Chondrocyte (in vitro differentiated cells): ENCODE measurements at regions not wholly inside any gene's neighbourhood (a gene's known extent, or its start where the extent isn't known, plus 50 kb on each side); places are given as distances from the start of the nearest gene placed in this dataset.

Experiments
- DNase-seq: peaks from one replicate; pipeline ENCODE4 v3.0.0; 2021; ENCODE audit warnings: mixed read lengths, low spot score
- H3K27ac Mint-ChIP-seq: one replicate; pipeline ENCODE4 v1.8.0; 2021; ENCODE audit warnings: mild to moderate bottlenecking, moderate library complexity, mixed read lengths; ENCODE audit not compliant: unreplicated experiment
- H3K27me3 Mint-ChIP-seq: 2 replicates; pipeline ENCODE4 v1.8.0; 2021; ENCODE audit warnings: low read depth, mixed read lengths
- H3K36me3 Mint-ChIP-seq: 2 replicates; pipeline ENCODE4 v1.8.0; 2021; ENCODE audit warnings: low read depth, mixed read lengths
- H3K4me1 Mint-ChIP-seq: 2 replicates; pipeline ENCODE4 v1.8.0; 2021; ENCODE audit warnings: low read depth, mild to moderate bottlenecking, mixed read lengths
- H3K4me3 Mint-ChIP-seq: one replicate; pipeline ENCODE4 v1.8.0; 2021; ENCODE audit warnings: mild to moderate bottlenecking, moderate library complexity, mixed read lengths; ENCODE audit not compliant: unreplicated experiment
- H3K9me3 Mint-ChIP-seq: 2 replicates; pipeline ENCODE4 v1.8.0; 2021; ENCODE audit warnings: low read depth, mixed read lengths
- CTCF ChIP-seq: fragments of 200-600 bp; sonication (generic); IDR thresholded peaks from 2 replicates; pipeline ENCODE4 v1.5.0; 2021; ENCODE audit warnings: antibody characterized with exemption, mild to moderate bottlenecking, moderate library complexity

- no peaks in the 10 kb centered on the region for H3K9me3 Mint-ChIP-seq
- H3K36me3 Mint-ChIP-seq = no peaks in the 10 kb centered on the region
- no peak overlapping the region for H3K27ac Mint-ChIP-seq
- no peaks in the 10 kb centered on the region for H3K27me3 Mint-ChIP-seq
- DNase-seq = no peak
- H3K4me1 Mint-ChIP-seq = peaks cover 15% of the 10 kb centered on the region
- no peak overlapping the region for H3K4me3 Mint-ChIP-seq
- TF ChIP-seq CTCF = no peak
These were observed 121.1 kb upstream of the FIGN start for GRCh38 chr2:163856941-163857340.

- H3K36me3 Mint-ChIP-seq = no peaks in the 10 kb centered on the region
- H3K27ac Mint-ChIP-seq = peak overlapping the region; percentile 55
- H3K4me1 Mint-ChIP-seq = peaks cover 18% of the 10 kb centered on the region
- no peaks in the 10 kb centered on the region for H3K27me3 Mint-ChIP-seq
- no peak overlapping the region for H3K4me3 Mint-ChIP-seq
- H3K9me3 Mint-ChIP-seq = no peaks in the 10 kb centered on the region
- DNase-seq = no peak
- no peak for TF ChIP-seq CTCF
These were observed 116.8 kb upstream of the FIGN start for GRCh38 chr2:163852616-163853015.

GRCh38 chr2:163849756-163850435 lies 114.1 kb upstream of the FIGN start:
- no peaks in the 10 kb centered on the region for H3K36me3 Mint-ChIP-seq
- H3K27ac Mint-ChIP-seq = no peak overlapping the region
- H3K4me1 Mint-ChIP-seq = peaks cover 13% of the 10 kb centered on the region
- H3K4me3 Mint-ChIP-seq = no peak overlapping the region
- no peak for DNase-seq
- H3K9me3 Mint-ChIP-seq = no peaks in the 10 kb centered on the region
- no peaks in the 10 kb centered on the region for H3K27me3 Mint-ChIP-seq
- no peak for TF ChIP-seq CTCF

GRCh38 chr2:163838890-163839289 lies 103.1 kb upstream of the FIGN start:
- no peak for TF ChIP-seq CTCF
- H3K27ac Mint-ChIP-seq = no peak overlapping the region
- H3K9me3 Mint-ChIP-seq = peaks cover 2% of the 10 kb centered on the region
- H3K36me3 Mint-ChIP-seq = peaks cover 2% of the 10 kb centered on the region
- H3K4me3 Mint-ChIP-seq = no peak overlapping the region
- H3K4me1 Mint-ChIP-seq = peaks cover 3% of the 10 kb centered on the region
- no peaks in the 10 kb centered on the region for H3K27me3 Mint-ChIP-seq
- DNase-seq = no peak

- Mint-ChIP-seq H3K27ac (no peak overlapping the region), H3K36me3 (no peaks in the 10 kb centered on the region), H3K9me3 (no peaks in the 10 kb centered on the region), H3K4me1 (peaks cover 11% of the 10 kb centered on the region), H3K27me3 (no peaks in the 10 kb centered on the region), H3K4me3 (no peak overlapping the region)
- no peak for TF ChIP-seq CTCF
- no peak for DNase-seq
These were observed 100.4 kb upstream of the FIGN start for GRCh38 chr2:163836167-163836566.
